H9 (cell line): ENCODE measurements at regions not wholly inside any gene's neighbourhood (a gene's known extent, or its start where the extent isn't known, plus 50 kb on each side); places are given as distances from the start of the nearest gene placed in this dataset.

Experiments used
- DNase-seq: peaks from one replicate; pipeline ENCODE4 v3.0.0-alpha.2; 2017
- H2AFZ ChIP-seq: one replicate; pipeline ENCODE4 v1.6.1; 2013; ENCODE audit warnings: mild to moderate bottlenecking, low read length, control low read depth, moderate library complexity
- H2AK5ac ChIP-seq: 2 replicates; pipeline ENCODE4 v1.6.1; 2013; ENCODE audit warnings: low read length, control low read depth, mixed read lengths; ENCODE audit not compliant: insufficient read length
- H2BK120ac ChIP-seq: one replicate; pipeline ENCODE4 v1.6.1; 2013; ENCODE audit warnings: low read depth, mild to moderate bottlenecking, low read length, control low read depth, inconsistent platforms; ENCODE audit not compliant: poor library complexity, severe bottlenecking
- H2BK12ac ChIP-seq: 2 replicates; pipeline ENCODE4 v1.6.1; 2013; ENCODE audit warnings: low read length, control low read depth, mixed read lengths, low read depth; ENCODE audit not compliant: insufficient read length
- H2BK15ac ChIP-seq: 2 replicates; pipeline ENCODE4 v1.6.1; 2013; ENCODE audit warnings: low read depth, low read length, control low read depth
- H2BK20ac ChIP-seq: one replicate; pipeline ENCODE4 v1.6.1; 2013; ENCODE audit warnings: low read depth, mild to moderate bottlenecking, low read length, control low read depth, inconsistent platforms; ENCODE audit not compliant: poor library complexity, severe bottlenecking
- H2BK5ac ChIP-seq: 2 replicates; pipeline ENCODE4 v1.6.1; 2013; ENCODE audit warnings: low read length, control low read depth, mixed read lengths; ENCODE audit not compliant: insufficient read length
- H3K14ac ChIP-seq: 2 replicates; pipeline ENCODE4 v1.6.1; 2013; ENCODE audit warnings: low read length, control low read depth; ENCODE audit not compliant: insufficient read depth
- H3K18ac ChIP-seq: 2 replicates; pipeline ENCODE4 v1.6.1; 2013; ENCODE audit warnings: low read depth, mild to moderate bottlenecking, mixed read lengths, low read length, control low read depth; ENCODE audit not compliant: insufficient read length
- H3K23ac ChIP-seq: 2 replicates; pipeline ENCODE4 v1.6.1; 2013; ENCODE audit warnings: low read length, control low read depth, mixed read lengths, low read depth; ENCODE audit not compliant: insufficient read length
- H3K23me2 ChIP-seq: 2 replicates; pipeline ENCODE4 v1.6.1; 2013; ENCODE audit warnings: low read depth, mild to moderate bottlenecking, mixed read lengths, low read length, control low read depth; ENCODE audit not compliant: insufficient read length, poor library complexity, severe bottlenecking
- H3K27ac ChIP-seq: 2 replicates; pipeline ENCODE4 v1.5.1; 2013; ENCODE audit warnings: low read length, control low read depth, mixed read lengths, low read depth; ENCODE audit not compliant: insufficient read length
- H3K27me3 ChIP-seq: 2 replicates; pipeline ENCODE4 v1.6.1; 2013; ENCODE audit warnings: low read length, control low read depth, inconsistent platforms; ENCODE audit not compliant: insufficient read depth
- H3K4ac ChIP-seq: 2 replicates; pipeline ENCODE4 v1.6.1; 2013; ENCODE audit warnings: low read depth, mild to moderate bottlenecking, control low read depth, inconsistent platforms, low read length, moderate library complexity
- H3K4me1 ChIP-seq: 2 replicates; pipeline ENCODE4 v1.6.1; 2013; ENCODE audit warnings: low read length, control low read depth, inconsistent platforms; ENCODE audit not compliant: insufficient read depth
- H3K4me2 ChIP-seq: 2 replicates; pipeline ENCODE4 v1.6.1; 2013; ENCODE audit warnings: low read length, control low read depth, mixed read lengths; ENCODE audit not compliant: insufficient read length, insufficient read depth
- H3K56ac ChIP-seq: 2 replicates; pipeline ENCODE4 v1.6.1; 2013; ENCODE audit warnings: low read depth, mild to moderate bottlenecking, mixed read lengths, low read length, control low read depth; ENCODE audit not compliant: insufficient read length
- H3K79me1 ChIP-seq: 2 replicates; pipeline ENCODE4 v1.6.1; 2013; ENCODE audit warnings: low read depth, mild to moderate bottlenecking, moderate library complexity, low read length, control low read depth, inconsistent platforms; ENCODE audit not compliant: insufficient read depth, poor library complexity, severe bottlenecking
- H3K79me2 ChIP-seq: 2 replicates; pipeline ENCODE4 v1.6.1; 2013; ENCODE audit warnings: low read length, control low read depth, inconsistent platforms; ENCODE audit not compliant: insufficient read depth
- H3K9ac ChIP-seq: 2 replicates; pipeline ENCODE4 v1.6.1; 2013; ENCODE audit warnings: low read length, control low read depth, mixed read lengths; ENCODE audit not compliant: insufficient read length; ENCODE audit errors: extremely low read depth
- H3K9me3 ChIP-seq: one replicate; pipeline ENCODE4 v1.6.1; 2013; ENCODE audit warnings: low read depth, low read length, inconsistent platforms; ENCODE audit not compliant: control insufficient read depth
- H3T11ph ChIP-seq: one replicate; pipeline ENCODE4 v1.6.1; 2013; ENCODE audit warnings: mild to moderate bottlenecking, low read length, control low read depth, inconsistent platforms
- H4K20me1 ChIP-seq: one replicate; pipeline ENCODE4 v1.6.1; 2013; ENCODE audit not compliant: control insufficient read depth, insufficient read length, insufficient read depth
- H4K5ac ChIP-seq: 2 replicates; pipeline ENCODE4 v1.6.1; 2013; ENCODE audit warnings: low read depth, mild to moderate bottlenecking, mixed read lengths, low read length, control low read depth; ENCODE audit not compliant: insufficient read length
- H4K8ac ChIP-seq: replicated peaks from 2 replicates; pipeline ENCODE4 v1.6.1; 2013; ENCODE audit warnings: low read length, control low read depth, mixed read lengths, low read depth; ENCODE audit not compliant: insufficient read length
- H4K91ac ChIP-seq: 2 replicates; pipeline ENCODE4 v1.6.1; 2013; ENCODE audit warnings: low read depth, mild to moderate bottlenecking, moderate library complexity, mixed read lengths, low read length, control low read depth; ENCODE audit not compliant: insufficient read length
- H3K27ac Mint-ChIP-seq, 3 experiments: 2 replicates in 2 of 3; 3 replicates in 1 of 3; pipeline ENCODE4 v1.8.0; 2020 to 2021; ENCODE audit warnings: mixed read lengths in 3 of 3, mild to moderate bottlenecking in 1 of 3, moderate library complexity in 1 of 3
- H3K27me3 Mint-ChIP-seq: 2 replicates; pipeline ENCODE4 v1.8.0; 2021; ENCODE audit warnings: low read depth, mild to moderate bottlenecking, moderate library complexity, mixed read lengths
- H3K36me3 Mint-ChIP-seq, 3 experiments: 2 replicates in 2 of 3; 3 replicates in 1 of 3; pipeline ENCODE4 v1.8.0; 2020 to 2021; ENCODE audit warnings: low read depth in 3 of 3, mixed read lengths in 3 of 3; ENCODE audit not compliant: insufficient read depth in 1 of 3
- H3K4me1 Mint-ChIP-seq, 2 experiments: 2 replicates each; pipeline ENCODE4 v1.8.0; 2020; ENCODE audit warnings: mixed read lengths in 2 of 2
- H3K4me3 Mint-ChIP-seq, 2 experiments: 2 replicates in 1 of 2; 3 replicates in 1 of 2; pipeline ENCODE4 v1.8.0; 2020 to 2021; ENCODE audit warnings: mild to moderate bottlenecking in 2 of 2, mixed read lengths in 2 of 2, moderate library complexity in 1 of 2
- H3K9me3 Mint-ChIP-seq, 2 experiments: 2 replicates in 1 of 2; 3 replicates in 1 of 2; pipeline ENCODE4 v1.8.0; 2020; ENCODE audit warnings: mild to moderate bottlenecking in 2 of 2, mixed read lengths in 2 of 2, moderate library complexity in 1 of 2
- TF ChIP-seq, protein P1 (sequence below): fragments of 200-600 bp; sonication (generic); conservative IDR thresholded peaks from 3 replicates; pipeline ENCODE4 v1.8.0; 2021; ENCODE audit warnings: antibody characterized with exemption, mild to moderate bottlenecking

DNA sequence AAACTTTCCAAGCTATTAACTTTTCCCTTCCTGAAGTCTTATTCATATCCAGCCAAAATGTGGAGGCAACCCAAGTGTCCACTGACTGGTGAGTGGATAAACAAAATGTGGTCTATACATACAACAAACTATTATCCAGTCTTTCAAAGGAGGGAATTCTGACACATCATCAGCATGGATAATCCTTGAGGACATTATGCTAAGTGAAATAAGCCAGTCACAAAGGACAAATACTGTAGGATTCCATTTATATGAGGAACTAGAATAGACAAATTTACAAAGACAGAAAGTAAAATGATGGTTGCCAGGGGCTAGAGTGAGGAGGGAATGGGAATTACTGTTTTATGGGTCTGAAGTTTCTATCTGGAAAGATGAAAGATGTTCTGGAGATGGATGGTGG, 178.7 kb upstream of the PITX2 start:
- Mint-ChIP-seq H3K27ac (no peak overlapping the region), H3K4me1 (peaks cover 0 to 6% of the 10 kb centered on the region in 2 experiments; a peak in 2 of 4 replicates), H3K36me3 (no peaks in the 10 kb centered on the region), H3K9me3 (no peaks in the 10 kb centered on the region), H3K4me3 (no peak overlapping the region), H3K27me3 (no peaks in the 10 kb centered on the region)
- no peak overlapping the region for H3K56ac ChIP-seq
- H3K4ac ChIP-seq = no peak overlapping the region
- no peaks in the 10 kb centered on the region for H4K20me1 ChIP-seq
- H3K9me3 ChIP-seq = no peaks in the 10 kb centered on the region
- H3K79me2 ChIP-seq = no peaks in the 10 kb centered on the region
- H3K4me1 ChIP-seq = no peaks in the 10 kb centered on the region
- no peak overlapping the region for H3T11ph ChIP-seq
- no peak overlapping the region for H2AFZ ChIP-seq
- no peak overlapping the region for H2BK5ac ChIP-seq
- H3K23ac ChIP-seq = no peak overlapping the region
- no peak overlapping the region for H4K8ac ChIP-seq
- H3K23me2 ChIP-seq = no peaks in the 10 kb centered on the region
- H3K27ac ChIP-seq = no peak overlapping the region
- no peaks in the 10 kb centered on the region for H3K79me1 ChIP-seq
- no peak overlapping the region for H2BK15ac ChIP-seq
- H3K4me2 ChIP-seq = no peak overlapping the region
- H3K27me3 ChIP-seq = no peaks in the 10 kb centered on the region
- no peak overlapping the region for H4K91ac ChIP-seq
- H2AK5ac ChIP-seq = no peak overlapping the region
- H3K14ac ChIP-seq = no peak overlapping the region
- H3K9ac ChIP-seq = no peak overlapping the region
- no peak overlapping the region for H2BK12ac ChIP-seq
- DNase-seq = no peak
- TF ChIP-seq, protein P1, sequence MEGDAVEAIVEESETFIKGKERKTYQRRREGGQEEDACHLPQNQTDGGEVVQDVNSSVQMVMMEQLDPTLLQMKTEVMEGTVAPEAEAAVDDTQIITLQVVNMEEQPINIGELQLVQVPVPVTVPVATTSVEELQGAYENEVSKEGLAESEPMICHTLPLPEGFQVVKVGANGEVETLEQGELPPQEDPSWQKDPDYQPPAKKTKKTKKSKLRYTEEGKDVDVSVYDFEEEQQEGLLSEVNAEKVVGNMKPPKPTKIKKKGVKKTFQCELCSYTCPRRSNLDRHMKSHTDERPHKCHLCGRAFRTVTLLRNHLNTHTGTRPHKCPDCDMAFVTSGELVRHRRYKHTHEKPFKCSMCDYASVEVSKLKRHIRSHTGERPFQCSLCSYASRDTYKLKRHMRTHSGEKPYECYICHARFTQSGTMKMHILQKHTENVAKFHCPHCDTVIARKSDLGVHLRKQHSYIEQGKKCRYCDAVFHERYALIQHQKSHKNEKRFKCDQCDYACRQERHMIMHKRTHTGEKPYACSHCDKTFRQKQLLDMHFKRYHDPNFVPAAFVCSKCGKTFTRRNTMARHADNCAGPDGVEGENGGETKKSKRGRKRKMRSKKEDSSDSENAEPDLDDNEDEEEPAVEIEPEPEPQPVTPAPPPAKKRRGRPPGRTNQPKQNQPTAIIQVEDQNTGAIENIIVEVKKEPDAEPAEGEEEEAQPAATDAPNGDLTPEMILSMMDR = no peak
- no peak overlapping the region for H2BK20ac ChIP-seq
- no peak overlapping the region for H4K5ac ChIP-seq
- H3K18ac ChIP-seq = no peak overlapping the region
- H2BK120ac ChIP-seq = no peak overlapping the region
